ENCODE measurements at regions not wholly inside any gene's neighbourhood (a gene's known extent, or its start where the extent isn't known, plus 50 kb on each side); places are given as distances from the start of the nearest gene placed in this dataset.

GRCh38 chr13:58318495-58319167 lies 687.1 kb downstream of the PCDH17 start:
- TF ChIP-seq CTCF (IDR thresholded peaks at IDR 0.05; ENCODE audit: poor library complexity, severe bottlenecking) = no peak
- TF ChIP-seq EP300 (conservative IDR thresholded peaks at IDR 0.05; ENCODE audit: poor library complexity, severe bottlenecking) = no peak
